Coronary artery (tissue), 2 donors: ENCODE measurements at regions not wholly inside any gene's neighbourhood (a gene's known extent, or its start where the extent isn't known, plus 50 kb on each side); places are given as distances from the start of the nearest gene placed in this dataset.

Experiments used
- DNase-seq: peaks from one replicate; pipeline ENCODE4 v3.0.0-alpha.2; 2017; ENCODE audit warnings: low spot score
- H3K27ac ChIP-seq, 2 donors: fragments of 200-600 bp; sonication (generic); one replicate each; pipeline ENCODE4 v1.5.1; 2016 to 2019
- H3K4me3 ChIP-seq: fragments of 200-600 bp; sonication (generic); 2 replicates; pipeline ENCODE4 v1.5.1; 2016; ENCODE audit warnings: mild to moderate bottlenecking, moderate library complexity
- TF ChIP-seq, protein P1 (sequence below): fragments of 200-600 bp; sonication (generic); IDR thresholded peaks from one replicate; pipeline ENCODE4 v1.5.1; 2019; ENCODE audit warnings: antibody characterized with exemption

DNA sequence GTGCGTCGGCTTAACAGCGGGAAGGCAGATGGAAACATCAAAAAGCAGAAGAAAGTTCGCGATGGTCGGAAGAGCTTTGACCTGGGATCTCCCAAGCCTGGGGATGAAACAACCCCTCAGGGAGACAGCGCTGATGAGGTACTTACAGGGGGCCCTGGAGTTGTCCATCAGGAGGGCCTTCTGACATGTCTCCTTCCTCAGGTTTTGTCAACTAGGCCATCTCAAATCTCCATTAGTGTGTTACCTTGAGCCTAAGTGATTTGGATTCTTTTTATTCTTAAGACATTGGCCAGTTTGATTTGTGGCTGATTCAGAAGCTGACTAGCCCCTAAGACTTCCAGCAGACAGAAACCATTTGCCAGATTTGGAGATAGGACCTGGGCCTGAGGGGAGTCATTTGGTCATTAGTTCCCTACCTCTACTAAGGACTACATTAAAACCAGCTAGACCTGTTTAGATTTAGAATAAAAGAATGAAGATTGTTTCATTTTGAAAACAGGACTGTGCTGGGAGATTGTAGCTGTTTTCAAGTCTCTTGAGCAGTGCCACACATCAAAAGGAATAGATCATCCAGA lies 97.6 kb upstream of the UMPS start:
- DNase-seq, result no peak
- Histone ChIP-seq H3K4me3 (no peak overlapping the region), H3K27ac (no peak overlapping the region)
- TF ChIP-seq, protein P1, sequence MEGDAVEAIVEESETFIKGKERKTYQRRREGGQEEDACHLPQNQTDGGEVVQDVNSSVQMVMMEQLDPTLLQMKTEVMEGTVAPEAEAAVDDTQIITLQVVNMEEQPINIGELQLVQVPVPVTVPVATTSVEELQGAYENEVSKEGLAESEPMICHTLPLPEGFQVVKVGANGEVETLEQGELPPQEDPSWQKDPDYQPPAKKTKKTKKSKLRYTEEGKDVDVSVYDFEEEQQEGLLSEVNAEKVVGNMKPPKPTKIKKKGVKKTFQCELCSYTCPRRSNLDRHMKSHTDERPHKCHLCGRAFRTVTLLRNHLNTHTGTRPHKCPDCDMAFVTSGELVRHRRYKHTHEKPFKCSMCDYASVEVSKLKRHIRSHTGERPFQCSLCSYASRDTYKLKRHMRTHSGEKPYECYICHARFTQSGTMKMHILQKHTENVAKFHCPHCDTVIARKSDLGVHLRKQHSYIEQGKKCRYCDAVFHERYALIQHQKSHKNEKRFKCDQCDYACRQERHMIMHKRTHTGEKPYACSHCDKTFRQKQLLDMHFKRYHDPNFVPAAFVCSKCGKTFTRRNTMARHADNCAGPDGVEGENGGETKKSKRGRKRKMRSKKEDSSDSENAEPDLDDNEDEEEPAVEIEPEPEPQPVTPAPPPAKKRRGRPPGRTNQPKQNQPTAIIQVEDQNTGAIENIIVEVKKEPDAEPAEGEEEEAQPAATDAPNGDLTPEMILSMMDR, result no peak

- no peak overlapping the region for H3K27ac ChIP-seq
- TF ChIP-seq, protein P1, result no peak
- no peak for DNase-seq
- H3K4me3 ChIP-seq, result no peak overlapping the region
Observed at GRCh38 chr3:124633524-124633923, 96.7 kb upstream of the UMPS start.

DNA sequence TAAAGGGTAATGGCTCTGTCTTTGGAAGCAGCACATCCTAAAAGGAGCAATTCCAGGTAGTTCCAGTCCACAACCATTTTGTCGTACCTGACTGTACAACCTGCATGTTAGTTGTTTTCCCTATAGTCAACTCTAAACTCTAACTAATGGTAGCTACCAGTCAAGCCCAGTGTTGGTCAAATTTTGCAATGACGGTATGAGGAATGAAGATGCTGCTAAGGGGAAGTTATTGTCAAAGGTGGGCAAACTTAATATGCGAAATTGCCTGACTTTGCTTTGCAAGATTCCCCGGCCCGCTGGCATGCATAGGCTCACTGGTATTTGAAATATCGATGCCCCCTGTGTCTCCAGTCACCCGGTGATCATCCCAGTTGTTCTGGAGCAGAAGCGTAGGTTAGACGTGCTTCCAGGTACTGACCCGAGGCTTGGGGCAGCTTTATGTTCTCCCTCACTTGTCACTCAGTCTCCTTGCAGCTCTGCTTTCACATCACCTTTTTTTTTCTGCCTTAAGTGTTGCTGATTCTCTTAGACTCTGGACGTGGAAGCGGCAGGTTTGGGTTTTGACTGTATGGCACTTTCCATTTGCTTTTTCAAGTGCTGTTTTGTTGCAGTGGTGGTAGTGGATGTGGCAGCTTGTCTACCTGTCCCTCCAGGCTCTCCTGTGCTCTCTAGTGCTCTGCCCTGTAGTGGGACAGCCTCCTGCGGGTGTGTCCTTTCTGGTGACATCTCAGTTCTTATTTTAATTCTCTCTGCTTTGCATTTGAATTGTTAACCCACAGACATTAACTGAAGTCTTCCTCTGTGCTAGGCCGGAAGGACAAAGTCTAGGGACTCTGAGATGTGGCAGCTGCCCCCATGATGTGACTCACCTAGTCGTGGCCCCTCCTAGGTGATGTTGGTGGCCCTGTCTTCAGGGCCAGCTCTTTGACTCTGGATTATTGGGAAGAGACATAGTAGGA lies 95.8 kb upstream of the UMPS start:
- Histone ChIP-seq H3K4me3 (no peak overlapping the region), H3K27ac (no peak overlapping the region)
- TF ChIP-seq, protein P1, result no peak
- DNase-seq, result no peak

DNA sequence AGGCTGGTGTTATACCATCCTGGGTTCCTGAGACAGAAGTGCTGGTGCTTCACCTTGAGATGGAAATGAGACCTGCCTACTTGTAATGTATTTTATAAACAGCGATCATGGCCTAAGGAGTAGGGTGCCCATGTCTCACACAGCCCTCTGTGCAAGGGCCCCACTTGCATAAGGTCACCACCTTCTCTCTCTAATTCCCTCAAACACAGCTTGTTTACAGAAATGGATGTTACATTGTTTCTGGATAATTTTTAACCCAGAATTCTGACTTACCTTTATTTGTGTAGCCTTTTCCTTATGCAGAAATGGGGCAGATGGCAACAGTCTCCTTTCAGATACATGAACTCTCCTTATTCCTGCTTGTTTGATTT lies 95.1 kb upstream of the UMPS start:
- Histone ChIP-seq H3K27ac (no peak overlapping the region), H3K4me3 (no peak overlapping the region)
- DNase-seq, result no peak
- TF ChIP-seq, protein P1, result no peak

GRCh38 chr3:124636101-124636862 lies 94.0 kb upstream of the UMPS start:
- H3K4me3 ChIP-seq, result no peak overlapping the region
- no peak overlapping the region for H3K27ac ChIP-seq
- no peak for DNase-seq
- TF ChIP-seq, protein P1, result no peak

GRCh38 chr3:124636863-124637296 lies 93.4 kb upstream of the UMPS start:
- TF ChIP-seq, protein P1, result no peak
- H3K4me3 ChIP-seq, result no peak overlapping the region
- no peak for DNase-seq
- H3K27ac ChIP-seq, result no peak overlapping the region
